GM18519 (cell line): ENCODE measurements at regions not wholly inside any gene's neighbourhood (a gene's known extent, or its start where the extent isn't known, plus 50 kb on each side); places are given as distances from the start of the nearest gene placed in this dataset.
"Not testable (repeated sequence)": the region's sequence is repeated elsewhere in the genome, so short reads cannot be mapped to it uniquely, and the experiment has no call there.

Experiments
- ATAC-seq: cut with Tn5 transposase; IDR thresholded peaks from one replicate; pipeline ENCODE4 v1.9.1; 2021; ENCODE audit warnings: mild to moderate bottlenecking, moderate library complexity; ENCODE audit not compliant: unreplicated experiment, low FRiP score

DNA sequence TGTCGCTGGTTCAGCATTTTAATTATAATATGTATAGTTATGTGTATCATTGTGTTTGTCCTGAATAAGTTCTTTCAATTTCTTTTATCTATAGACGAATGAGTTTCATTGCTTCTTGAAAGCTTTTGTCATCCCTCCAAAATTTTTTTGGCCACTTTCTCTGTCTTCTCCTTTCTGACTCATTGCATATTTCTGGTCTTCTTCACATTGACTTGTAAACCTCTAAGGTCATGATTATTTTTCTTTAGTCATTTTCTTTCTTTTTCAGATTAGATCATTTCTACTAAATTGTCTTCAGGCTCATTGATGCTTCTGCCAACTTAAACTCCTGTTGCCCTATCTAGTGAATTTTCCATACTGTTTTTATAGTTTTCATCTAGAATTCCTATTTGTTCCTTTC lies 555.1 kb downstream of the RPIA start:
- ATAC-seq, result not testable (repeated sequence)

DNA sequence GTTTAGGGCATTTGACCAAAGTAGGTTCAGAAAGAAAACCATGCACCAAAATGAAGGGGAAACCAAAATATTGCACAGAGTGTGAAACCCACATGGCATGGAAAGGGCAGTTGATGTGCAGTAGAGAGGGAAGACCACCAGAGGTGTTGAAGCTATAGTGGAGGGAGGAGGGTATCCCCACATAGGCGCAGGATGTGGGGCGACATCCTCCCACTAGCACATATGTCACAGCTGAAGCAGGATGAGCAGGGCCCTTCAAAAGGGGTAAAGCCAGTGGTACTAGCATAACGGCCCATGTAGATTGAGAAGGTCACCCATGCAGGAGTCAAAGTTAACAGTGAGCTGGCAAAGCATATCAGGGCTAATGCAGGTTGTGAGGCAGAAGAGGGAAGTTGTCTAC lies 563.5 kb downstream of the RPIA start:
- ATAC-seq, result not testable (repeated sequence)

DNA sequence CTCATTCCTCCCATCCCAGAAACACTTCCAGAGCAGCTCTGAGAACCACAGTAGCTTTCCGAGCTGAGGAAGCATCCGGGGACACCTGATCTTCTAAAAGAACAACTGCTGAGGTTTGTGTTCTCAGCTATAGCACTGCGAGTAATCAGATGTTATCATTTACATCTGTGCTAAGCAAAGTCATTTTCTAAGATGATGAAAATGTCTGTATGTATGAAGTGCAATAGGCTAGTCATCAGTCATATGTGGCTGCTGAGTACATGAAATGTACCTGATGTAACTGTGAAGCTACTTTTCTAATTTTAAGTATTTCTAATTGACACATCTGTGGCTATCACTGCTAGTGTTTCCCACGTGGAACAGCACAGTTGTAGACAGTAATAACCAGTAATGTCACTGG lies 582.0 kb downstream of the RPIA start:
- ATAC-seq, result not testable (repeated sequence)

DNA sequence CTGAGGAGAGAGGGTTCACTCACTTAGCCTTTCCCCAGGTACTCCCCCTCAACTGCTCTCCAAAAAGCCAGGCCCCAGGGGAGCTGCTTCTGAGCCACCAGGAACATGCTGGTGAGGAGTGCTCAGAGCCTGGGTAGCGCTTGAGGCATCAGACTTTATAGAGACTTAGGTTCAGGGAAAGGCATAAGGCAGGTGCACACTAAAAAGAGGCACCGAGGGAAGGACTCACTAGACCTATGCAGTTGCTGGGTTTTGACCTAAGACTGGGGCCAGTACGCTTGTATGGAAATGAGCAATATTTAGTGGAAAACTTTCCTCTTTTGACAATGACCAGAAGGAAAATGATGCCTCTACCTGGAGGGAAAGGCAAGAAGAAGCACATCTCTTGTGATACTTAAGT lies 589.1 kb downstream of the RPIA start:
- not testable (repeated sequence) for ATAC-seq

DNA sequence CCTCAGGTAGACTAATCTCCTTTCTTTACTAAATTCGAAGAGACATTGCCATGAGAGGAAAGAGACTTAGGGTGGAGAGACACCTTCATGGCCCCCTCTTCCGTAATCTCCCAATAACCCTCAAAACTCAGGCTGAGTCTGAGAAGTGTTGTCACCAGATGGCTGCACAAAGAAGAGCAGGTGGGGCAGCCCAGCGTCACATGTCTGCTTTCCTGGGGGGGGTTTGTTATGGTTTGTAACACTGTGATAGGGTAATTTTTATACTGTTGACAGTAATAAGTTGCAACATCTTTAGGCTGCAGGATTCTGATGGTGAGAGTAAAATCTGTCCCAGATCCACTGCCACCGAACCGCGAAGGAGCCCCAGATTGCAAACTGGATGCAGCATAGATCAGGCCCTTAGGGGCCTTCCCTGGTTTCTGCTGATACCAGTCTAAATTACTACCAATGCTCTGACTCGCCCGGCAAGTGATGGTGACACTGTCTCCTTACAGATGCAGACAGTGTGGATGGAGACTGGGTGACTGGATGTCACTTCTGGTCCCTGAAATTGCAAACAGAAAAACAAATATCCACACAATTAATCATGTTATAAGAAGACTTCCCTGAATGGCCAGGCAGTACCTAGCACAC lies 595.1 kb downstream of the RPIA start:
- ATAC-seq, result not testable (repeated sequence)

DNA sequence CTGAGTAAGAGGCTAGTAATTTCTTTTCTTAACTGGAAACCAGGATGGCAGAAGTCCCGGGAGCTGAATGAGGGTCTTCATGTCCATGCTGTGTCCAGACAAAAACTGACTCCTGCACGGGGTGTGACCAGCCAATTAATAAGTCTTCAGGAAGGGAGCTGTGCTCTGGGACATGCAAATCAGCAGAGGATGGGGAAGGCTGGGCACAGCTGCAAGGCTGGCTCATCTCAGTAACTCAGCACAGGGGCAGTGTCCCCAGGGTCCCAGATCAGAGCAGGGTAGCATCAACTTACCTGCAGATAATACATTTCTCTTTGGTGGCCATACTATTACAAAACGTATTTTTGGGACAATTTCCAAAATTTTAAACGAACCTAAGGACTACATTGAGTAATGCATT lies 595.6 kb downstream of the RPIA start:
- not testable (repeated sequence) for ATAC-seq

DNA sequence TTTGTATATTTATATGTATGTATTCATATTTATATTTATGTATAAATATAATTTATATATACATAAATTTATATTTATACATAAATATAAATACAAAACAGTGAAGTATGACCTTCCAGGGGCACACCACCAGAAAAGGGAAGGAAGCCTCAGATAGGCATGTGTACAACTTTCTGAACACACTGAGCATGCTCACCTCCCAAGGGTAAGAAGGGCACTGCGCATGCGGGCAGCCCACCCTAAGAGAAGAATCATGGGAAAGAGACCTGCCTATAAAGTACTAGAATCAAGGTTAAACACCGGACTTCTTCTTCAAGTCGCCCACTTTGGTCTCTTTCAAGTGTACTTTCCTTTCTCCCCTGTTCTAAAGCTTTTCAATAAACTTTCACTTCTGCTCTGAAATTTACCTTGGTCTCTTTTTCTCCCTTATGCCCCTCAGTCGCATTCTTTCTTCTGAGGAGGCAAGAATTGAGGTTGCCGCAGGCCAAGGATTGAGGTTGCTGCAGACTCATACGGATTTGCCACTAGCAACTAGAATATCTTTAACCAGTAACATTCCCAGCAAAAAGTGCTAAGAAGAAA lies 600.3 kb downstream of the RPIA start:
- not testable (repeated sequence) for ATAC-seq

DNA sequence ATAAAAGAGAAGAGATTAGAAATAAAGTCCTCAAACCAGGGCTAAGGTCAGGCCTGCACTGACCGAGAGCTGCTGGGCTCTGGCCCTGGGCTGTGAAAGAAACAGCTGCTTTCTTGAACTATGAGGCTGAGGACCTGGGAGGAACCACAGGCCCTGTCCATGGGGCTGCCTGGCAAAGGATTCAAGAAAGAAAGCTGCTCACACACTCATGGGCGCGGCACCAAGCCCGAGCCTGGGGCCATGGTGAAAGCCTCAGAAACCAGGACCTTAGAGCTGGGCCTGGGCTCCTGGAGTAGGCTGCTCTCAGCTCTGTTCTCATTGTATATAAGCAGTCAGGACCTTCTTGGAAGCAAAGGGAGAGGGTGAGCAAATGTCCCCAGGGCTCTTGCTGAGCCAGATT lies 601.9 kb downstream of the RPIA start:
- not testable (repeated sequence) for ATAC-seq

DNA sequence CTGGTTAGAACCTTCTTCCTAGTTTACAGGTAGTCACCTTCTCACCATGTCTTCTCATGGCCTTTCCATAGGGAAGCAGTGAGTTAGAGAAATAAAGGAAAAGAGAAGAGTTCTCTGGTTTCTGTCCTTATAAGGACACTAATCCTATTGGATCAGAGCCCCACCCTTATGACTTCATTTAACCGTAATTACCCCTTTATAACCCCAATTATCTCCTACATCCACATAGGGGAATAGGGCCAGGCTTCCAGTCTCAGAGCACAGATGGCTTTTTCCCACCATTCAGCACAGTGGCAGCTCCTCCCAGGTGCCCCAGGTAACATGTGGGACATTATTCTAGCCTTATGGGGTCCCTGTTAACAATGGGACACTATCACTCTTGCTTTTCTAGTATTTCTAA lies 602.9 kb downstream of the RPIA start:
- not testable (repeated sequence) for ATAC-seq

DNA sequence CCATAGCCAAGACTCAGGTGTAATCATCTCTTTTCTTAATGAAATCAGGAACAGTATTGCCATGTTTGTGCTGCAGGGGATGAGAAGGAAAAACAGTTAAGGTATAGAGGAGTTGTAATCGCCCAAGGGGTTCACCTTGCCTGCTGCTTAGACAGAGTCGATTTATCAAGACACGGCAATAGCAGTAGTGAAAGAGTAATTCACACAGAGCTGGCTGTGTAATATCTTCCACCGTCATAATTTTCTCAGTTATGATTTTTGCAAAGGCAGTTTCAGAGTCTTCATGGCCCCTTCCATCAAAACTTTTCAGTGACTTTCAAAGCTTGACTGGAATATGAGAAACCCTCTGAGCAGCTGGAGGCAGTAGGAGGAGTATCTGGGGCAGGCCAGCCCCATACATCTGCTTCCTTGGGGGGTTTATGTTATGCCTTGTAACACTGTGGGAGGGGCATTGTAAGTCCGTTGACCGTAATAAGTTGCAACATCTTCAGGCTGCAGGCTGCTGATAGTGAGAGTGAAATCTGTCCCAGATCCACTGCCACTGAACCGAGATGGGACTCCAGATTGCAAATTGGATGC lies 605.4 kb downstream of the RPIA start:
- ATAC-seq, result not testable (repeated sequence)

DNA sequence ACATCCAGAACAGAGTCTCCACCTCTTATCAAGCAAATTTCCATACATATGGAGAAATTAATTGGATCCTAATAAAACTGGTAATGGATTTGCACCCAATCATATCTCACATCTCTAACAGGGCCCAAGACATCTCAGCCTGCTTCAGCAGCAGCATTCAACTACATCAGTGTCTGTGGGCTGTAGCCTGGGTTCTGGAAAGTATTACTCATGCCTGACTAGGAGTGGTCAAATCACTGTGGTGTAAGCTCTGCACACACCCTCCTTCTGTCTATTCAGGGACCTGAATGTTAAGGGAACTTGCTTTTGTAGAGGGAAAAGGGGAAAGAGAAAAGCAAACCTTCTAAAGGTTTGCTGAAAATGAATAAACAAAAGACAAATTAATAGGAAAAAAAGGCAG lies 607.7 kb downstream of the RPIA start:
- ATAC-seq, result not testable (repeated sequence)

DNA sequence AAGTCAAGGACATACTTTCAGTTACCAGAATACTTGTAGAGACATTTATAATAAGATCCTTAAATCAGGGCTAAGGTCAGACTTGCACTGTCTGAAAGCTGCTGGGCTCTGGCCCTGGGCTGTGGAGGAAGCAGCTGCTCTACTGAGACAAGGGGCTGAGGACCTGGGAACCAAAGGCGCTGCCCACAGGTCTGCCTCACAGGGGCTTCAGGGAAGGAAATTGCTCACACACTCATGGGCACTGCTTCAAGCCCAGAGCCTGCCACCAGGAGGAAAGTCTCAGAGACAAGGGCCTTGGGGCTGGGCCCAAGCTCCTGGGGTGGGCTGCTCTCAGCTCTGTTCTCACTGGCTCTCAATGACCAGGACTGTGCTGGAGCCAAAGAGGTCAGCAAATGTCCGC lies 614.1 kb downstream of the RPIA start:
- ATAC-seq, result not testable (repeated sequence)

DNA sequence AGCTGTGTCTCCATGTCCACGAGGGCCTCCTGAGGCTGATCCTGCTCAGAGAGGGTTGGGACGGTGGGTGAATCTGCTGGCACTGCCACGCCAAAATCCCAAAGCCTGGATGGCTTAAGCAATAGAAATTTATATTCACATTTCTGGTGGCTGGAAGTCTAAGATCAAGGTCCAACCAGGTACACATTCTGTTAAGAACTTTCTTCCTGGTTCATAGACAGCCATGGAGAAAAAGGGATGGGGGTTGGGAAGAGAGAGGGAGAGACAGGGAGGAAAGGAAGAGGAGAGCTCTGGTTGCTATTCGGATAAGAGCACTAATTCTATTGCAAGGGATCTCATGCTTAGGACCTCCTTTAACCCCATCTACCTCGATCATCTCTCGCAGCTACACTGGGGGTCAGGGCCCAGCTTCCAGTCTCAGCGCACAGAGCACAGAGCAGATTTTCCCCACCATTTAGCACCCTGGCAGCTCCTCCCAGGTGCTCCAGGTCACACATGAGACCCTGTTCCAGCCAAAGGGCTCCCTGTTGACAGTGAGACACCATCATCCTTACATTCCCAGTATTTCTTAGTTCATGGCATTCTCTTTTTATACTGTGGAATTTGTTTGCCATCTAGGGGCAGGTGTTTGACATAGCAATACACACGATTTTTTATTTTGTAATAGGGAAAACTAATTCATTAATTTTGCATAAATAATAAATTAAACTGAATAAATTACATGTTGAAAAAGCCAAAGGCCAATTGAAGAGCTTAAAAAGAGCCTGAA lies 615.6 kb downstream of the RPIA start:
- ATAC-seq, result not testable (repeated sequence)

DNA sequence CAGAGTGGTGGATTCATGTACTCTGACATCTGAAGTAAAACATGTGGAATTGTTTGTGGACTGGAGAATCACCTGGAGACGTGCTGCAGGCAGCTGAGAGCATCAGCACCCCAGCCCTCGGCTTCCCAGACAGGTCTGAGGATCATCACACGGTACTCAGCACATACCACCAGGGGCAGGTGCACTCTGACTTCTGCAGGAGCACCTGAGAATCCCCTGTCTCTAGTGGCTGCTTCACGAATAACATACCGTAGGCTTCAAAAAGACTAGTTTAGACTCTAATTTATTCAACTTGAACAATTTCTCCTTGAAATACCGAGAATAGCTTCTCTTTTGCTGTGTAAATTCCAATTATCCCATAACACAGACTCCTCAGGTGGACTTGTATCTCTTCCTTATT lies 627.5 kb downstream of the RPIA start:
- not testable (repeated sequence) for ATAC-seq

DNA sequence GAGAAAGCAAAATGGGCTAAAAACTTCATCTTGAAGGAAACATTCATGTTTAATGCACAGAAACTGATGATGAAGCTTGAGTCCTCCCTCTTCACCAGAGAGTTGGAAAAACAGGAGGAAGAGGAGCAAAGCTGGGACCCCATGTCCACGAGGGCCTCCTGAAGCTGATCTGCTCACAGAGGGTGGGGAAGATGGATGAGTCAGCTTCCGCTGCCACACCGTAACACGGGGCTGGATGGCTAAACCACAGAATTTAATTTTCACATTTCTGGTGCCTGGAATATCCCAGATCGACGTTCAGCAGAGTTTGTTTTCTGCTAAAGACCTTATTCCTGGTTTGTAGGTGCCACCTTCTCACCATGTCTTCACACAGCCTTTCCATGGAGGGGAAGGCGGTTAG lies 634.4 kb downstream of the RPIA start:
- not testable (repeated sequence) for ATAC-seq

DNA sequence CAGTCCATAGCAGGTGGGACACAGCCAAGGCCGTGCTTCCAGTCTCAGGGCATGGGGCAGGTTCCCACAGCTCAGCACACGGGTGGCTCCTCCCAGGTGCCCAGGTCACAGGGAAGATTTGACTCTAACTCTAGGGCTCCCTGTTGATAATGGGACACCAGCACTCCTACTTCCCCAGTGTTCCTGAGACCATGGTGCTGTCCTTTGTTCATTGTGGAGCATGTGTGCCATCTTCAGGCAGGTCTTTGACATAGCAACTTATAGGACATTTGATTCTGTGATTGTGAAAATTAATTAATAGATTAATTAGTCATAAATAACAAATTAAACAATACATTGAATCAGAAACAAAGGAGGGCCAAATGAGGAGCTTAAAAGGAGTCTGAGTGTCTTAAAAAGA lies 635.0 kb downstream of the RPIA start:
- ATAC-seq, result not testable (repeated sequence)

DNA sequence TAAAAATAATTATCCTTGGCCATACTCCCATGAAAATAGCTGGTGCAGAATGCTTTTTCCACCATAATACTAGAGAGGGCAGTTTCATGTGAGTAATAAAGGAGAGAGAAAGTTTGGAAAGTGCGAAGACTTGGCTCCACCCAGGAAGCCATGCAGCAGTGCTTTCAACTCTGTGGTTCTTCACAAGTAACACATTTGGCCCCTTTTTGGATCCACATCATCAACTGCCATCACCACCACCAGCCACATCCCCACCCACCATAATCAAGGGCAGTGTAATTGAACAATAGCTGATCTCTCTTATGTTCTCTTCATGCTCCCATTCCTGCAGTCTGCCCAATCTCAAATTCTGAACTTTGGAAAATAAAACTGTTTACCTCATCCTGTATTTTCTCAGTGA lies 637.3 kb downstream of the RPIA start:
- not testable (repeated sequence) for ATAC-seq
